GM23248 (cell line): ENCODE measurements at regions not wholly inside any gene's neighbourhood (a gene's known extent, or its start where the extent isn't known, plus 50 kb on each side); places are given as distances from the start of the nearest gene placed in this dataset.

Experiments used
- EZH2 ChIP-seq: fragments of 200-600 bp; sonication (generic); IDR thresholded peaks from 2 replicates; pipeline ENCODE4 v1.6.1; 2018; ENCODE audit warnings: antibody characterized with exemption, mild to moderate bottlenecking; ENCODE audit not compliant: insufficient read depth, poor library complexity, severe bottlenecking
- EZH2phosphoT487 ChIP-seq: fragments of 200-600 bp; sonication (generic); IDR thresholded peaks from 2 replicates; pipeline ENCODE4 v1.6.1; 2018; ENCODE audit warnings: antibody characterized with exemption, moderate library complexity, mild to moderate bottlenecking, low read depth; ENCODE audit not compliant: insufficient read depth

GRCh38 chr2:139825726-139826125, 1045.5 kb upstream of the NXPH2 start:
- TF ChIP-seq EZH2 (no peak), EZH2phosphoT487 (no peak)
